Natural killer cell (primary cell): ENCODE measurements at regions not wholly inside any gene's neighbourhood (a gene's known extent, or its start where the extent isn't known, plus 50 kb on each side); places are given as distances from the start of the nearest gene placed in this dataset.

Experiments used
- ATAC-seq, 3 donors: fragments of 150-1000 bp in 2 of 3; fragments of 200-7000 bp in 1 of 3; cut with Tn5 transposase; 1 replicate in 1 of 3; 2 replicates in 2 of 3; pipeline ENCODE4 v1.10.0; 2021; ENCODE audit warnings: mild to moderate bottlenecking in 2 of 3, moderate library complexity in 2 of 3
- DNase-seq, 2 donors: peaks; one replicate each; pipeline versions ENCODE4 v3.0.0 to v3.0.0-alpha.2; 2013 to 2021; ENCODE audit warnings: mixed read lengths in 1 of 2
- H3K27ac ChIP-seq: one replicate; pipeline ENCODE4 v1.5.1; 2013; ENCODE audit warnings: mild to moderate bottlenecking, low read length
- H3K27me3 ChIP-seq: one replicate; pipeline ENCODE4 v1.6.1; 2013; ENCODE audit warnings: low read length; ENCODE audit not compliant: control insufficient read depth, insufficient read depth
- H3K36me3 ChIP-seq: one replicate; pipeline ENCODE4 v1.6.1; 2013; ENCODE audit warnings: low read length; ENCODE audit not compliant: control insufficient read depth, insufficient read depth
- H3K4me1 ChIP-seq: one replicate; pipeline ENCODE4 v1.6.1; 2013; ENCODE audit warnings: low read length; ENCODE audit not compliant: control insufficient read depth, insufficient read depth
- H3K4me3 ChIP-seq: one replicate; pipeline ENCODE4 v1.5.1; 2013; ENCODE audit warnings: low read length
- H3K9me3 ChIP-seq: one replicate; pipeline ENCODE4 v1.6.1; 2013; ENCODE audit warnings: low read length; ENCODE audit not compliant: control insufficient read depth, insufficient read depth
- H3K27ac Mint-ChIP-seq, 2 donors: one replicate each; pipeline ENCODE4 v1.8.0; 2022; ENCODE audit warnings: mild to moderate bottlenecking in 2 of 2, mixed read lengths in 2 of 2, moderate library complexity in 1 of 2
- H3K27me3 Mint-ChIP-seq, 2 donors: one replicate each; pipeline ENCODE4 v1.8.0; 2022; ENCODE audit warnings: low read depth in 2 of 2, mixed read lengths in 2 of 2
- H3K36me3 Mint-ChIP-seq: one replicate; pipeline ENCODE4 v1.8.0; 2022; ENCODE audit warnings: mixed read lengths
- H3K4me1 Mint-ChIP-seq, 2 donors: one replicate each; pipeline ENCODE4 v1.8.0; 2022; ENCODE audit warnings: mixed read lengths in 2 of 2
- H3K4me3 Mint-ChIP-seq: one replicate; pipeline ENCODE4 v1.8.0; 2022; ENCODE audit warnings: mild to moderate bottlenecking, moderate library complexity, mixed read lengths
- H3K9me3 Mint-ChIP-seq, 2 donors: one replicate each; pipeline ENCODE4 v1.8.0; 2022; ENCODE audit warnings: mixed read lengths in 2 of 2
- CTCF ChIP-seq: fragments of 200-600 bp; IDR thresholded peaks from one replicate; pipeline ENCODE4 v1.8.0; 2022; ENCODE audit warnings: antibody characterized with exemption
- WGBS: methylation state at CpG from one replicate; pipeline ENCODE4 v1.1.7; 2013; ENCODE audit warnings: missing lambda C conversion rate; ENCODE audit not compliant: insufficient coverage; 5-methylcytosine and 5-hydroxymethylcytosine counted together
- intact Hi-C: fragments of 100-400 bp; cut with micrococcal nuclease; formaldehyde crosslinking; loops from one replicate; pipeline ENCODE4 v1.14.2; 2022

DNA sequence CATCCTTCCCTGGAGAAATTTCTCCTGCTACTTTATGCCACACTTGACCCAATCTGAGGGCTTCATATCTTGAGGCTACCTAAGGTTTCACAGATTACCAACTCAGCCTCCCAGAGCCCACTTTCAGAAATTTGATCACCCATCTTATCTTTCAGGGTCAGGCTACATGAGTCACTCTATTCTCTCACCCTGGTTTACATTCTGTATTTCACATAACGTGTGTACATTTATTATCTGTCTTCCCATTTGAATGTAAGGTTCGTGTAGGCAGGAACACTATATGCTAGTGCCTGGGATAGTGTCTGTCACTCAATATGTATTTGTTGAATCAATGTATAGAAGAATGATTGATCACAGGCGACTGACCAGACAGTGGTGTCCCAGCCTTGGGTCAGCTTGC is 124.8 kb downstream of the UBE2U start:
- Mint-ChIP-seq H3K27me3 (peaks cover 10 to 15% of the 10 kb centered on the region in 2 donors), H3K36me3 (no peaks in the 10 kb centered on the region), H3K27ac (no peak overlapping the region), H3K9me3 (no peaks in the 10 kb centered on the region), H3K4me1 (no peaks in the 10 kb centered on the region), H3K4me3 (no peak overlapping the region)
- Histone ChIP-seq H3K4me1 (no peaks in the 10 kb centered on the region), H3K9me3 (no peaks in the 10 kb centered on the region), H3K27me3 (no peaks in the 10 kb centered on the region), H3K4me3 (no peak overlapping the region), H3K27ac (no peak overlapping the region), H3K36me3 (no peaks in the 10 kb centered on the region)
- intact Hi-C loops = no loop called here
- no peak for TF ChIP-seq CTCF
- ATAC-seq (no peak), DNase-seq (no peak)
- 84% methylated on average over 3 of the region's 3 CpGs for WGBS

DNA sequence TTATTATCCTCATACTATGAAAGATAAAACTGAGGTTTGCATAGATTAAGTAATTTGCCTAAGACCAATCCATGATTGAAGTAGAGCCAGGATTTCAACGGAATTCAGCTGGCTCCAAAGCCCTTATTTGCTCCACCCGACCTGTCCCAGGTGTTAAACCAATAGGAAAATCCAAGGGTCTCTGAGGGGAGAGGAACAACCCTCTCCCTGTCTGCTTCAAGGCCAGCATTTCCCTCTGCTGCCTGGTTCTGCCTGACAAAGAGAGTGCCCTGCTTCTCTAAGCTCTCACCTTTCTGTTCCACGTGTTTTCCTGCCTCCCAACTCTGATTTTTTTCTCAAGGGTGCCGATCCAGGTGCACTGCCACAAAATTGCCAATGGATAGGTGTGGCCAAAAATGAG is 127.4 kb downstream of the UBE2U start:
- Mint-ChIP-seq H3K4me3 (no peak overlapping the region), H3K27ac (no peak overlapping the region), H3K4me1 (no peaks in the 10 kb centered on the region), H3K9me3 (no peaks in the 10 kb centered on the region), H3K36me3 (no peaks in the 10 kb centered on the region), H3K27me3 (peaks cover 15 to 19% of the 10 kb centered on the region in 2 donors)
- no peaks in the 10 kb centered on the region for H3K9me3 ChIP-seq
- no peaks in the 10 kb centered on the region for H3K36me3 ChIP-seq
- intact Hi-C loops = no loop called here
- H3K4me3 ChIP-seq = no peak overlapping the region
- no peaks in the 10 kb centered on the region for H3K27me3 ChIP-seq
- no peak for DNase-seq
- no peak overlapping the region for H3K27ac ChIP-seq
- no peaks in the 10 kb centered on the region for H3K4me1 ChIP-seq
- no peak for ATAC-seq
- 61% methylated on average over 3 of the region's 4 CpGs for WGBS
- no peak for TF ChIP-seq CTCF

- H3K36me3 Mint-ChIP-seq = no peaks in the 10 kb centered on the region
- TF ChIP-seq CTCF = no peak
- no peak for DNase-seq
- H3K27ac ChIP-seq = no peak overlapping the region
- peaks cover 4 to 17% of the 10 kb centered on the region in 2 donors for H3K27me3 Mint-ChIP-seq
- no peaks in the 10 kb centered on the region for H3K9me3 ChIP-seq
- H3K4me3 ChIP-seq = no peak overlapping the region
- no peaks in the 10 kb centered on the region for H3K27me3 ChIP-seq
- ATAC-seq = no peak
- peaks cover 0 to 2% of the 10 kb centered on the region in 2 donors for H3K9me3 Mint-ChIP-seq
- no peak overlapping the region for H3K27ac Mint-ChIP-seq
- H3K4me1 ChIP-seq = no peaks in the 10 kb centered on the region
- WGBS = 75% methylated on average over 4 of the region's 4 CpGs
- intact Hi-C loops = no loop called here
- no peaks in the 10 kb centered on the region for H3K4me1 Mint-ChIP-seq
- H3K36me3 ChIP-seq = no peaks in the 10 kb centered on the region
- H3K4me3 Mint-ChIP-seq = no peak overlapping the region
Measured at GRCh38 chr1:64335636-64336035, 132.2 kb downstream of the UBE2U start.

DNA sequence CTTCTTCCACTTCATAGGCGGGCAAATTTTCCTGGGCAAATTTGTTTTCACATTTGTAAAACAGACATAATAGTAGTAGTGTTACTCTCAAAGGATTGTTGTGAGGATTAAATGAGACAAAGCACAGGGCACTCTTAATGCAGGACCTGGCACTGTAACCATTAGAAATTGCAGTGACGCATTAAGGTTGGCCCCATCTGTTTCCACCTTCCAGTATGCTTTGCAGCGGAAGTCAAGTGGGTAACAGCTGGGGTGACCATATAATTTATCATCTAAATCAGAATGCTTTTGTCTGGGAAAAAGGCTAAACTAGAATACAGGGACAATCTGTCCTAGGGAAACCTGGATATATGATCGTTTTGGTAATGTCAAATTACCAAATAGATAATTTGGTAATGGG is 132.5 kb upstream of the CACHD1 start:
- H3K27me3 ChIP-seq = no peaks in the 10 kb centered on the region
- ATAC-seq (no peak), DNase-seq (no peak)
- H3K27me3 Mint-ChIP-seq = peaks cover 5 to 14% of the 10 kb centered on the region in 2 donors
- H3K4me1 ChIP-seq = no peaks in the 10 kb centered on the region
- no peaks in the 10 kb centered on the region for H3K9me3 ChIP-seq
- no peak overlapping the region for H3K27ac Mint-ChIP-seq
- no peak overlapping the region for H3K4me3 Mint-ChIP-seq
- no peaks in the 10 kb centered on the region for H3K36me3 Mint-ChIP-seq
- no peaks in the 10 kb centered on the region for H3K36me3 ChIP-seq
- no peak for TF ChIP-seq CTCF
- intact Hi-C loops = no loop called here
- no peak overlapping the region for H3K4me3 ChIP-seq
- H3K4me1 Mint-ChIP-seq = no peaks in the 10 kb centered on the region
- no peak overlapping the region for H3K27ac ChIP-seq
- WGBS = 83% methylated on average over 3 of the region's 4 CpGs
- peaks cover 0 to 2% of the 10 kb centered on the region in 2 donors for H3K9me3 Mint-ChIP-seq
